ENCODE measurements at regions not wholly inside any gene's neighbourhood (a gene's known extent, or its start where the extent isn't known, plus 50 kb on each side); places are given as distances from the start of the nearest gene placed in this dataset.

GRCh38 chr6:15713325-15713724, 50.5 kb upstream of the DTNBP1 start:
- TF ChIP-seq, protein P1, sequence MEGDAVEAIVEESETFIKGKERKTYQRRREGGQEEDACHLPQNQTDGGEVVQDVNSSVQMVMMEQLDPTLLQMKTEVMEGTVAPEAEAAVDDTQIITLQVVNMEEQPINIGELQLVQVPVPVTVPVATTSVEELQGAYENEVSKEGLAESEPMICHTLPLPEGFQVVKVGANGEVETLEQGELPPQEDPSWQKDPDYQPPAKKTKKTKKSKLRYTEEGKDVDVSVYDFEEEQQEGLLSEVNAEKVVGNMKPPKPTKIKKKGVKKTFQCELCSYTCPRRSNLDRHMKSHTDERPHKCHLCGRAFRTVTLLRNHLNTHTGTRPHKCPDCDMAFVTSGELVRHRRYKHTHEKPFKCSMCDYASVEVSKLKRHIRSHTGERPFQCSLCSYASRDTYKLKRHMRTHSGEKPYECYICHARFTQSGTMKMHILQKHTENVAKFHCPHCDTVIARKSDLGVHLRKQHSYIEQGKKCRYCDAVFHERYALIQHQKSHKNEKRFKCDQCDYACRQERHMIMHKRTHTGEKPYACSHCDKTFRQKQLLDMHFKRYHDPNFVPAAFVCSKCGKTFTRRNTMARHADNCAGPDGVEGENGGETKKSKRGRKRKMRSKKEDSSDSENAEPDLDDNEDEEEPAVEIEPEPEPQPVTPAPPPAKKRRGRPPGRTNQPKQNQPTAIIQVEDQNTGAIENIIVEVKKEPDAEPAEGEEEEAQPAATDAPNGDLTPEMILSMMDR (IDR thresholded peaks at IDR 0.05; ENCODE audit: unreplicated experiment): no peak
- Mint-ChIP-seq H3K9me3 (ENCODE audit: low read depth) (peaks cover 22% of the 10 kb centered on the region), H3K27me3 (peaks cover 2% of the 10 kb centered on the region), H3K36me3 (ENCODE audit: insufficient read depth) (peaks cover 6% of the 10 kb centered on the region), H3K4me1 (ENCODE audit: low read depth) (no peaks in the 10 kb centered on the region), H3K27ac (no peak overlapping the region), H3K4me3 (ENCODE audit: low read depth) (no peak overlapping the region)
- DNase-seq (ENCODE audit: low spot score, unreplicated experiment): no peak

- no peak overlapping the region for H3K4me3 Mint-ChIP-seq (ENCODE audit: low read depth)
- H3K27ac Mint-ChIP-seq: no peak overlapping the region
- peaks cover 22% of the 10 kb centered on the region for H3K9me3 Mint-ChIP-seq (ENCODE audit: low read depth)
- H3K27me3 Mint-ChIP-seq: peaks cover 5% of the 10 kb centered on the region
- no peak for DNase-seq (ENCODE audit: low spot score, unreplicated experiment)
- H3K4me1 Mint-ChIP-seq (ENCODE audit: low read depth): no peaks in the 10 kb centered on the region
- TF ChIP-seq, protein P1 (IDR thresholded peaks at IDR 0.05; ENCODE audit: unreplicated experiment): no peak
- peaks cover 6% of the 10 kb centered on the region for H3K36me3 Mint-ChIP-seq (ENCODE audit: insufficient read depth)
Measured at GRCh38 chr6:15712797-15713196, 50.0 kb upstream of the DTNBP1 start.
